NCI-H187 (cell line): ENCODE measurements at regions not wholly inside any gene's neighbourhood (a gene's known extent, or its start where the extent isn't known, plus 50 kb on each side); places are given as distances from the start of the nearest gene placed in this dataset.
"Not testable (repeated sequence)": the region's sequence is repeated elsewhere in the genome, so short reads cannot be mapped to it uniquely, and the experiment has no call there.

Source experiments
- DNase-seq, 2 experiments: peaks; one replicate each; lab custom pipeline; 2025; lab: John Stamatoyannopoulos, UW

- DNase-seq: no peak
These were observed 257.3 kb upstream of the NT5E start for GRCh38 chr6:85192596-85192995.

- no peak for DNase-seq
These were observed 257.7 kb upstream of the NT5E start for GRCh38 chr6:85192186-85192585.

DNA sequence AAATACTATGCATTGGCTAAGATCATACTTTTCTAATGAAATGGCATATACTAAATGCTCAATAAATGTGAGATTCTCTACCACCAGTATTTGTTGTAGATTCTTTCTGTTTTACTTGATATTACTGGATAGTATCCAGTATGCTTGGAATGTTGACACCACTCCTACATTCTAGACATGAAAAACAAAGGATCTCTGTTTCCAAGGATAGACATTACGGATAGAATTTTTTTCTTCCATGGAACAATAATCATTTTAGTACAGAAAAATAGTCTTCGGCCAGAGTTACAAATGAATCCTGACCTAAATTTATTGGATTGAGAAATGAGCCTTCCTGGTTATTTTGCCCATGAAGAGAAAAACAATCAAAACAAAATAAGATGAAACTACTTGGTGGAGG, 258.2 kb upstream of the NT5E start:
- DNase-seq: no peak

DNA sequence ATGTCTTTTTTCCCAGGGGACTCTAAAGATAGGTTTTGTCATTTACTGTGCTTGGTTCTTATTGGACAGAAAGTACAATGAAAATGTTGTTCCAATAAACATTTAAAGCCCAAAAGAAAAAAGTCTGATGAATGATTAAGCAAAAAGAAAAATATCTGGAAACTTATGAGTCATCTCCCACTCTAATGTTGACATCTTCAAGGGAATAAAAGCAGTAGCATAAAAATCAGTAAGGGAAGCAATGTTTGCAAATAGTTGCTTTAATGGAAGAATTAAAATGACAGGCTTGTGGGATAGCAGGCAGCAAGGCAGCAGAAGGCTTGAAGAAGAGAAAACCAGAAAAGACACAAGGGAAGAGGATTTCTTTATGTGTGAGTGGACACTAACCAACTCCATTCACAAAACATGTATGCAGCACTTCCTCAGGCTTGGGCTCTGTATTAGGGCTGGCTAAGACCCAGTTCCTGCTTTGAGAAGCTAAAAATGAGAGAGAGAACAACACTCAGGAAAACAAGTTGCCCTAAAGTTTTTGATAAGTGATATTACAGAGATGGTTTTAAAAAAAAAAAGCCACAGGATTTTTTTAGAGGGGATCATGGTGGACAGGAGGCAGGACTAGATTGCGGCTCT, 263.2 kb upstream of the NT5E start:
- DNase-seq: no peak

GRCh38 chr6:85185977-85186376, 263.9 kb upstream of the NT5E start:
- DNase-seq: no peak

- no peak for DNase-seq
These were observed 266.0 kb upstream of the NT5E start for GRCh38 chr6:85183841-85184240.

GRCh38 chr6:85172705-85173104, 277.2 kb upstream of the NT5E start:
- DNase-seq: no peak

- no peak for DNase-seq
These were observed 277.7 kb upstream of the NT5E start for GRCh38 chr6:85172161-85172560.

DNA sequence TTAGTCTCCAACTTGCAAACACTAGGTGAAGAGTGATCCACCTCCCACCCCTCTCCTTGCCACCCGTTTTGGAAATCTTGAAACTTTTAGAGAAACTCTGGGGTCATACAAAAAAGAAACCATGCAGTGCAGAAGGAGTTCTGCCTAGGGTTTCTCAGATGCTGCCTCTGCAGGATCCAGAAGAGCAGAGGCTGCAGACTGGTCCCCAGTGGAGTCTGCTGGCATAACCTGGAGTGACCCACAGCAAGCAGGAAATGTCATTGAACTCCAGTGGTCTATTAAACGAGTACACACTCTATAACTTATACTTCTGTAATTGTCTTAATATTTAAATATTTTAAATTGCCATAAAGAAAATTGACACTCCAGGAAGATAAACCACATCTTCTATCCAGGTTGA, 280.7 kb upstream of the NT5E start:
- no peak for DNase-seq

DNA sequence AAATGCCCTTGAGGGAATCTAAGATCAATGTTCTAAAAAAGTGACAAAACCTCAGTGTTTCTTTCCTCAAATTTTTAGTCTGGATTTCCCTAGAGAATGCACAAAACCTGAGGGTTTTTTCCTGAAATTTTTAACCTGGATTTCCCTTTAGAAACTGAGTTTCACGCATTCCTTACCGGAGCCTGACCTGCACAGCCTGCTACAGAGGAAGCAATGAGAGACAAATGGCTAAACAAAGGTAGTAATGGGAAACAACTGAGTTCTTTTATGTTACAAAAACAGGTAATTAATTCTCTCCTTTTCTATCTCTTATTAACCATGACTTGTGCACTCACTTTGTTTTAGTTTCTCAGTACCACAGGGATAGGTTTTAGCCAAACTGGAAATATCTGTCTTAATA, 281.7 kb upstream of the NT5E start:
- no peak for DNase-seq

GRCh38 chr6:85166114-85166741, 283.7 kb upstream of the NT5E start:
- no peak for DNase-seq

- DNase-seq: no peak
These were observed 286.5 kb upstream of the NT5E start for GRCh38 chr6:85163156-85164080.

DNA sequence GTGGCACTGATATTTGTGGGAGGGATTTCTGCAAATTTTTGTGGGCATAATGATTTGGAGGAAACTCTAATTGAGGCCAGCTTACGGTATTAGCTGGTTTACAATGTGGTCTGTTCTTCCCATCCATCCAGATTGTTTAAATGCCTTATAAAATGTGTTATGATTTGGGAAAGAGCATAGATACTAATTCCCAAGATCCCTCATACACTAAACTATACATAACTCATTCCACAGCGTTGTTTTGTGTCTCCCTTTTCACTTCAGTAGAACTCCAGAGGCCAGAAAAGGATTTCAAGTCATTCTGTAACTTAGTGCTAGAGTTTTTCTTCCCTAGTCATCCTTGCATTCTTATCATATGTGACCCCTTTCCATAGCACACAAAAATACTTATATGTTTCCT, 292.6 kb upstream of the NT5E start:
- no peak for DNase-seq

- DNase-seq: no peak
These were observed 306.2 kb upstream of the NT5E start for GRCh38 chr6:85143676-85144075.

DNA sequence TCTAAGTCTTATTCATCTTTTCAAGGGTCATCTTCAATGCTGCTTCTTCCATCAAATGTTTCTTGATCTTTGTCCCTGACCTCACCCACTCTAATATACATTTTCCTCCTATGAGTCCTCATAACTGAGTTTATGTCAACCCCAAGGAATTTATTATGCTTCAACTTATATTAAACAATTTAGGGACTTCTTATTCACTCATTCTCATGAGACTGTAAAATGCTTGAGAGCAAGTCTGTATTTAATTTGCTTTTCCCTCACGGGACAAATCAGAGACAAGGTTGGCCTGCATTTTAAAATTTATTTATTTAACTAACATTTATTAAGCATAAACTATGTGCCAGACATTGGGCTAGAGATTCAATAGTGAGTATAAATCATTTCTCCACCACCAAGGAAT, 312.0 kb upstream of the NT5E start:
- DNase-seq: no peak

DNA sequence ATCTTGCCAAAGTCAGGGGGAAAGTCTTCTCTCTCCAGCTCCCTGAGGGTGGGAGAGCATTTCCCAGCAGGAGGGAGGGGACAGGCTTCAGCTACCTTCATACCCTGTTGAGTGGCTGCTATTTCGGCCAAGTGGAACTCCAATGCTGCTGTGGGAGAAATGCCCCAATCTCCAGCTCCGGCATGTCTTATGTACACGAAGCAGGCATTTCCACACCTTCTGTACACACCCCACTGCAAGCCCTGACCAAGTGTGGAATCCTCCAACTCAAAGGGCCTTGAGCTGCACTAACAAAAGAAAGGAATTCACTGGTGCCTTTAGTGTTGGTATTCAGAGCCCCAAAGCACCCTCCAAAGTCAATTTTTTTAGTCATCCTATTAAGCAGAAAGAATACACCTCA, 313.6 kb upstream of the NT5E start:
- no peak for DNase-seq

DNA sequence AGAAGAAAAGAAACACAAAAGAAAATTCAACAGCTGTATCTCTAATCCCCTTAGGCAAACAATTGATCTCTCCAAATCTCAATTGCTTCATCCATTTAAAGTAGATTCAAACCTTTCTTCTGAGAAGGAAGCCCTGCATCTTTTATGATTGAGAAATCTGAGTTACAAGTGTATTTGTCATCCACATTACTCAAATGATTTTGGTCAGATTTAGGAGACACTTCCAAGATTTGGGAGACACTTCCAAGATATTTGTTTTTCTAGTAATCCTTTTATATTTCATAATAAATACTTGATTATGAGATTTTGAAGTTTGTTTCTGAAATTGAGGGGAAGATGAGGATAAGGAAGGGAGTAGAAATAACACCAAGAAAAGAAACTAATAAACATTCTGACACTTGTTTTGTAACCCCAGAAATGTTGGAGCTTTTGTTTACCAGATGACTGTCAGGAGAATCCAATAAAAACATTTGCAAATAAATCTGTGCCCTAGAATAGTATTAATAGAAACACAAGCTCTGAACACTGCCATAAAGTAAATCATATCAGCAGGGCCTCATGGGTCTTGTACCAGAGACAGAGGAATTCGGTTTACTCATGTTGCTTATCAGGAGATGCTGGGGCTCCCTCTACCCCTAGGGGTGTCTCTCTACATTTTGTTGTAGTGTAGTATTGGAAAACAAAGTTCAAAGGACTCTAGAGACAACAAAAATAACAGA, 314.3 kb upstream of the NT5E start:
- no peak for DNase-seq

DNA sequence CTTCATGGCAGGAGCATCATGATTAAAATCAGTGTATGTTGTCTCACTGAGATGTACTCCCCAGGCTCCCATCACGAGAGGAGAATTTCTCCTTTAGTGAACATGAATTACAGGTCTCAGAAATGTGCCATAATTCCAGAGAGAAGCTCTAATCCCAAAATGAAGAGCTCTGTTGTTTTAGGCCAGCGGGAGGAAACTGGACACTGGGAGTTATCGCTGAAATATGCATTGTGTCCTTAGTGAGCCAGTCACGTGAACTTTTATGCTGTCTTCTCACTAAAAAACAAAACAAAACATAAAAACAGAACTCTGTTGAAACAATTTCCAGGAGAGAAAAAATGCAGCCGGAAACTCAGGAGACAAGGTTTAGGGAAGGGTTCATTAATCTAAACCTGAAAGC, 315.7 kb upstream of the NT5E start:
- DNase-seq: no peak

DNA sequence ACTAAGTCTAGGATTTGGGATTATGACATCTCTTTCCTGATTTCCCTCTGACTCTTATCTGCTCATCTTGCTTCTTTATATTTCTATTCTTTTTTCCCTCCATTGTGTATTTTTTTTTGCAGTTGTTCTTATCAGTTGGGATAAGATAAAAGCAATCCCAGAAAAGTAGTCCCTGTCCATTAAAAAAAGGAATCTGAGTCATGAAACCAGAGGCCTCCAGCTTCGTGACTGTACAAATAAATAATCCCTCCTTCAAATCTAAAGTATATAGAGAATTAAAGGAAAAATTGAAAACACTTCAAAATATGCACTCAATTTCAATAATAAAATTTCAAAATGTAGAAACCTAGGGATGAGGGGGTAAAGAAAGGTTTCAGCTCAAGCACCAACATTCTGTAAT, 317.8 kb upstream of the NT5E start:
- DNase-seq: no peak

DNA sequence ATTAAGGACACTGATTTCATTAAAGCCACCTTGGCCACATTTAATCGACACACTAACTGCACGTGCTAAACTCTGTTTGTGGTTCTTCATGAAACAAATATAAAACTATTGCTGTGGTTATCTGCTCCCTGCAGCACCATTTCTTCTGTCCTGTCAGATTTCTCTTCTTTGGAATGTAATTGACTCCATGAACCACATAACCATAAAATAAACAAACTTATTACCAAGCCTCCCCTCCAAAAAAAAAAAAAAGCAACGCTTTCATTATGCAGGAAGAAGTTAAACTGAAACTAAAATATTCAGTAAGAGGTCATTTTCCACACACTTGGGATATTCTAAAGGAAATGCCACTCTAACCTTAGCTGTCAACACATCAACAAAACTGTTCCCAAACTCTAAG, 319.1 kb upstream of the NT5E start:
- DNase-seq: no peak

GRCh38 chr6:85129881-85130280, 320.0 kb upstream of the NT5E start:
- DNase-seq: no peak

DNA sequence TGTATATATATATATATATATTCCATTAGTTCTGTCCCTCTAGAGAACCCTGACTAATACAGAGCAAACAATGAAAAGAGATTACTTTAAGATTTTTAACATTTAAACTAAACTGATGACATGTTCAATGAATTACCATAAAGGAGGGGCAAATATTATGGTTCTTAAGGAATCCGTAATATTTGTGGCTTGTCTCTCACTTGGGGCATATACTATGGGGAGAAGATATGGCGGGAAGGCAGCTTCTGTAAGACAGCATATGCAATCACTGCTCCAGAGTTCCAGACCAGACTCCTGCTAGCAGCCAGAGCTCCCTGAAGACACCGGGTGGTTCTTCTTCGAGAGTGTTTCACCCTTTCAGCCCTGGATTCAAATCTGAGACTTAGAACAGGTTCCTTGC, 321.1 kb upstream of the NT5E start:
- DNase-seq: no peak

GRCh38 chr6:85128256-85128655, 321.6 kb upstream of the NT5E start:
- not testable (repeated sequence) for DNase-seq
